ENCODE measurements at regions not wholly inside any gene's neighbourhood (a gene's known extent, or its start where the extent isn't known, plus 50 kb on each side); places are given as distances from the start of the nearest gene placed in this dataset.

DNA sequence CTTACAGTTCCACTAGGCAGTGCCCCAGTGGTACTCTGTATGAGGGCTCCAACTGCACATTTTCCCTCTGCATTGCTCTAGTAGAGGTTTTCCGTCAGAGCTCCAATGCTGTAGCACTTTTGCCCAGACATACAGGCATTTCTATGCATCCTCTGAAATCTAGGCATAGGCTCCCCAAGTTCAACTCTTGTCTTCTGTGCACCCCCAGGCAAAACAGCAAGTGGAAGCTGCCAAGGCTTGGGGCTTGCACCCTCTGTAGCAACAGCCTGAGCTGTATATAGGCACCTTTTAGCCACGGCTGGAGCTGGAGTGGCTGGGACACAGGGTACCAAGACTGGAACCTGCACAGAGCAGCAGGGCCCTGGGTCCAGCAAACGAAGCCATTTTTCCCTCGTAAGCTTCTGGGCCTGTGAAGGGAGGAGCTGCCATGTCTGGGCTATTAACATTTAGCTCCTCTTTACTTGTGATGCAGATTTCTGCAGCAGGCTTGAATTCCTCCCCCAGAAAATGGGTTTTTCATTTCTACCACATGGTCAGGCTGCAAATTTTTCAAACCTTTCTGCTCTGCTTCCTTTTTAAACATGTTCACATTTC lies 596.2 kb upstream of the ADGRB3 start:
- no TSS peak for BruUV-seq (replicated peaks)
- H2AFZ ChIP-seq (ENCODE audit: low read length): no peak overlapping the region
- TF ChIP-seq, protein P1, sequence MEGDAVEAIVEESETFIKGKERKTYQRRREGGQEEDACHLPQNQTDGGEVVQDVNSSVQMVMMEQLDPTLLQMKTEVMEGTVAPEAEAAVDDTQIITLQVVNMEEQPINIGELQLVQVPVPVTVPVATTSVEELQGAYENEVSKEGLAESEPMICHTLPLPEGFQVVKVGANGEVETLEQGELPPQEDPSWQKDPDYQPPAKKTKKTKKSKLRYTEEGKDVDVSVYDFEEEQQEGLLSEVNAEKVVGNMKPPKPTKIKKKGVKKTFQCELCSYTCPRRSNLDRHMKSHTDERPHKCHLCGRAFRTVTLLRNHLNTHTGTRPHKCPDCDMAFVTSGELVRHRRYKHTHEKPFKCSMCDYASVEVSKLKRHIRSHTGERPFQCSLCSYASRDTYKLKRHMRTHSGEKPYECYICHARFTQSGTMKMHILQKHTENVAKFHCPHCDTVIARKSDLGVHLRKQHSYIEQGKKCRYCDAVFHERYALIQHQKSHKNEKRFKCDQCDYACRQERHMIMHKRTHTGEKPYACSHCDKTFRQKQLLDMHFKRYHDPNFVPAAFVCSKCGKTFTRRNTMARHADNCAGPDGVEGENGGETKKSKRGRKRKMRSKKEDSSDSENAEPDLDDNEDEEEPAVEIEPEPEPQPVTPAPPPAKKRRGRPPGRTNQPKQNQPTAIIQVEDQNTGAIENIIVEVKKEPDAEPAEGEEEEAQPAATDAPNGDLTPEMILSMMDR (conservative IDR thresholded peaks at IDR 0.05; ENCODE audit: low read depth, low read length): no peak
- TF ChIP-seq EZH2 (IDR thresholded peaks at IDR 0.05; ENCODE audit: low read length, unreplicated experiment): no peak
- no peak for TF ChIP-seq EZH2phosphoT487 (IDR thresholded peaks at IDR 0.05; ENCODE audit: borderline replicate concordance, low read length)
- no peak overlapping the region for H3K9ac ChIP-seq (ENCODE audit: low read length)
- H3K36me3 ChIP-seq (ENCODE audit: low read depth, low read length): no peaks in the 10 kb centered on the region
- H3K9me3 ChIP-seq (ENCODE audit: low read length): no peaks in the 10 kb centered on the region
- intact Hi-C loops (cut with micrococcal nuclease): no loop called here
- no peaks in the 10 kb centered on the region for H3F3A ChIP-seq (ENCODE audit: low read length, unreplicated experiment)
- ATAC-seq (no peak), DNase-seq (no peak)
- no peak overlapping the region for H3K4me3 ChIP-seq (ENCODE audit: low read length)
- ChIA-PET POLR2A (ENCODE audit: unreplicated experiment) (no interaction called here), CTCF (no interaction called here)
- no peaks in the 10 kb centered on the region for H3K4me1 ChIP-seq (ENCODE audit: insufficient read depth, low read length)
- H4K20me1 ChIP-seq (ENCODE audit: low read length): no peaks in the 10 kb centered on the region
- H3K9me2 ChIP-seq (replicated peaks; ENCODE audit: low read length): no peaks in the 10 kb centered on the region
- H3K4me2 ChIP-seq (ENCODE audit: low read length): no peak overlapping the region
- H3K79me2 ChIP-seq (ENCODE audit: low read length): no peaks in the 10 kb centered on the region
- H3K27me3 ChIP-seq (ENCODE audit: low read length): no peaks in the 10 kb centered on the region
- H3K27ac ChIP-seq (ENCODE audit: low read length): no peak overlapping the region

DNA sequence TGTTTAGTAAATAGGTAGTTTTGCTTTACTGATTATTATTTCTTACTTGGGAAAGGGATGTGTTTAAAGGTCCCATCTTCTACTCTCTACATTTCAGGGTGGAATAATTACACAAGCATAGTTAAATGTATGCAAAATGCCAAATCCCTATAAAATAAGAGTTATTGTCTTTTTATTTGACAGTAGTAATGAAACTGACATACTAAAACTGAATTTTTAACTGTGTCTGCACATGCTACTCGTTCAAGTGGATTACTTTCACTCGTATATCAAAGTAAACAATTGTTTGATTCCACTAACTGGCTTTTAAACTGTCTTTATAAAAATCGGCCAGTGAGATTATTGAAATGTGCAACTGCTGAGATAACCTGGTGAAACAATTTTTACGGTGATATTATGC lies 602.9 kb upstream of the ADGRB3 start:
- H3K4me2 ChIP-seq (ENCODE audit: low read length): no peak overlapping the region
- H3K4me3 ChIP-seq (ENCODE audit: low read length): no peak overlapping the region
- ChIA-PET CTCF (no interaction called here), POLR2A (ENCODE audit: unreplicated experiment) (no interaction called here)
- no peaks in the 10 kb centered on the region for H3K27me3 ChIP-seq (ENCODE audit: low read length)
- H3K79me2 ChIP-seq (ENCODE audit: low read length): no peaks in the 10 kb centered on the region
- BruUV-seq (replicated peaks): no TSS peak
- H3K27ac ChIP-seq (ENCODE audit: low read length): no peak overlapping the region
- no peaks in the 10 kb centered on the region for H3K4me1 ChIP-seq (ENCODE audit: insufficient read depth, low read length)
- no peaks in the 10 kb centered on the region for H3K9me2 ChIP-seq (replicated peaks; ENCODE audit: low read length)
- H2AFZ ChIP-seq (ENCODE audit: low read length): no peak overlapping the region
- intact Hi-C loops (cut with micrococcal nuclease): no loop called here
- TF ChIP-seq, protein P1 (conservative IDR thresholded peaks at IDR 0.05; ENCODE audit: low read depth, low read length): no peak
- TF ChIP-seq EZH2phosphoT487 (IDR thresholded peaks at IDR 0.05; ENCODE audit: borderline replicate concordance, low read length) (no peak), EZH2 (IDR thresholded peaks at IDR 0.05; ENCODE audit: low read length, unreplicated experiment) (no peak)
- ATAC-seq (no peak), DNase-seq (no peak)
- H3K9me3 ChIP-seq (ENCODE audit: low read length): no peaks in the 10 kb centered on the region
- H3F3A ChIP-seq (ENCODE audit: low read length, unreplicated experiment): no peaks in the 10 kb centered on the region
- H3K36me3 ChIP-seq (ENCODE audit: low read depth, low read length): no peaks in the 10 kb centered on the region
- H3K9ac ChIP-seq (ENCODE audit: low read length): no peak overlapping the region
- no peaks in the 10 kb centered on the region for H4K20me1 ChIP-seq (ENCODE audit: low read length)

- intact Hi-C loops (cut with micrococcal nuclease): no loop called here
- H3K4me3 ChIP-seq (ENCODE audit: low read length): no peak overlapping the region
- CTCF ChIA-PET: no interaction called here
- no peak overlapping the region for H2AFZ ChIP-seq (ENCODE audit: low read length)
- ATAC-seq (no peak), DNase-seq (no peak)
- H3K4me1 ChIP-seq (ENCODE audit: insufficient read depth, low read length): no peaks in the 10 kb centered on the region
- H3K36me3 ChIP-seq (ENCODE audit: low read depth, low read length): no peaks in the 10 kb centered on the region
- POLR2A ChIA-PET (ENCODE audit: unreplicated experiment): no interaction called here
- H3F3A ChIP-seq (ENCODE audit: low read length, unreplicated experiment): no peaks in the 10 kb centered on the region
- no peaks in the 10 kb centered on the region for H3K27me3 ChIP-seq (ENCODE audit: low read length)
- no peak overlapping the region for H3K27ac ChIP-seq (ENCODE audit: low read length)
- no peak overlapping the region for H3K9ac ChIP-seq (ENCODE audit: low read length)
- H3K9me3 ChIP-seq (ENCODE audit: low read length): no peaks in the 10 kb centered on the region
- TF ChIP-seq, protein P1 (conservative IDR thresholded peaks at IDR 0.05; ENCODE audit: low read depth, low read length): no peak
- TF ChIP-seq EZH2 (IDR thresholded peaks at IDR 0.05; ENCODE audit: low read length, unreplicated experiment): no peak
- TF ChIP-seq EZH2phosphoT487 (IDR thresholded peaks at IDR 0.05; ENCODE audit: borderline replicate concordance, low read length): no peak
- H3K79me2 ChIP-seq (ENCODE audit: low read length): no peaks in the 10 kb centered on the region
- BruUV-seq (replicated peaks): no TSS peak
- H4K20me1 ChIP-seq (ENCODE audit: low read length): no peaks in the 10 kb centered on the region
- no peak overlapping the region for H3K4me2 ChIP-seq (ENCODE audit: low read length)
- H3K9me2 ChIP-seq (replicated peaks; ENCODE audit: low read length): no peaks in the 10 kb centered on the region
Measured at GRCh38 chr6:68031054-68031453, 604.0 kb upstream of the ADGRB3 start.
